ENCODE measurements at regions not wholly inside any gene's neighbourhood (a gene's known extent, or its start where the extent isn't known, plus 50 kb on each side); places are given as distances from the start of the nearest gene placed in this dataset.
A peak's percentile ranks its signal among the peaks of the same experiment; 100 is the strongest.

DNA sequence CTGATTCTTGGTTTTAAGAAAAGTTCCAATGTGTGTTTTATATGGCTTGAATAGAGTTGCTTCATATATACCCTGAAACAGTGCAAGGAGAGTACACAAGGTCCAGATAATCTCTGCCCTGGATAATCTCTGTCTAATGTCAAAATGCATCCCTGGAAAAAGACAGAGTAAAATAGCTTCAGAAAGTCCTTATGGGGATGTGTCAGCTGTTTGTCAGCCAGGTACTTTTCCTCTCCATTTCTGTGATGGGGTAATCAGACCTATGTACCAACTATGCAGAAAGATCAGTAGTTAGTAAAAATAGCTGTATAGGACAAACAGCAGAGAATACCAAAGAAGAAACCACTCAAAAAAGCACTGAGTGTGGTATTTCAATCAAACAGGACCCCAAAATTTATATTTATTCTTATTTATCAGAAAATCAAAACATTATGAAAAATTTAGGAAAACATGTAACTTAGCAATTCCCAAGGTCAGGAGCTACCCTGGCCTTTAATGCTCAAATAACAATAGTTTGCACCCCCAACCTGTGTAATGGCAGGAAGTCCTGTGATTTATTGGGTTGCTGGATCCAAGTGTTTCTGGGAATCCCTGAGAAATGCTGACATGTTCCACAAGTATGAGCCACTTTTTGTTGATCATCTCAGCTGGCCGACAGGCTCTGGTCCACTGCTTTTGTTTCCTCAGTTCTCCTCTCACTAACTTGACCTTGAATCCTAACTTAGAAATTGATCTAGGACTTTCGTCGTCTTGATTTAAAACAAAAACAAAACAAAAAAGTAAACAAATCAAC, 69.6 kb downstream of the MDH1 start:
- DNase-seq (ENCODE audit: low spot score), result no peak

- no peak for DNase-seq (ENCODE audit: low spot score)
Measured at GRCh38 chr2:63660060-63660459, 71.3 kb downstream of the MDH1 start.

DNA sequence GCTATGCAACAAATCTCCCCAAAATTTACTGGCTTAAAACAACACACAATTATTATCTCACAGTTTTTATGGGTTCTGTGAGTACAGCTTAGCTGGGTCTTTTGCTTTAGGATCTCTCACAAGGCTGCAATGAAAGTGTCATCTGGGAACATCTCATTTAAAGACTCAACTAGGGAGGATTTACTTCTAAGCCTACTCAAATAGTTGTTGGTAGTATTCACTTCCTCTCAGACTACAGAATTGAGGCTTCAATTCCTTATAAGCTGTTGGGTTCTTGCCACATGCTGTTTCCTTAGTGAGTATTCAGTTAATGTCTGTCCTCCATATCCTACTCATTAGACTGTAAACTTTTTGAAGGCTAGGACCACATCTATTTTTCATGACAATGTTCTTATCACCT, 72.3 kb downstream of the MDH1 start:
- DNase-seq (ENCODE audit: low spot score), result no peak

- DNase-seq (ENCODE audit: low spot score), result no peak
Measured at GRCh38 chr2:63662028-63662804, 73.5 kb downstream of the MDH1 start.

- no peak for DNase-seq (ENCODE audit: low spot score)
Measured at GRCh38 chr2:63663013-63663864, 74.5 kb downstream of the MDH1 start.

DNA sequence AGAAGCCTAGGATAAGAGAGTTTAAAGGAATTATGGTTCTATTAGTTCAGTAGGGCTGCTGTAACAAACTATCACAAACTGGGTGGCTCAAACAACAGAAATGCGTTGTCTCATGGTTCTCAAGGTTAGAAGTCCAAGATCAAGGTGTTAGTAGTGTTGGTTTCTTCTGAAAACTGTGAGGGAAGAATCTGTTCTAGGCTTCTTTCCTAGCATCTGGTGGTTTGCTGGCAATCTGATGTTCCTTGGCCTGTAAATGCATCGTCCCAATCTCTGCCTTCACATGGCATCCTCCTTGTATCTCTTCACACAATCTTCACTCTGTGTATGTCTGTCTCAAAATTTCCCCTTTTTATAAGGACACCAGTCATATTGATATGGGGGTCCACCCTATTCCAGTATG, 76.3 kb downstream of the MDH1 start:
- no peak for DNase-seq (ENCODE audit: low spot score)

GRCh38 chr2:63665846-63666475, 77.2 kb downstream of the MDH1 start:
- no peak for DNase-seq (ENCODE audit: low spot score)

DNA sequence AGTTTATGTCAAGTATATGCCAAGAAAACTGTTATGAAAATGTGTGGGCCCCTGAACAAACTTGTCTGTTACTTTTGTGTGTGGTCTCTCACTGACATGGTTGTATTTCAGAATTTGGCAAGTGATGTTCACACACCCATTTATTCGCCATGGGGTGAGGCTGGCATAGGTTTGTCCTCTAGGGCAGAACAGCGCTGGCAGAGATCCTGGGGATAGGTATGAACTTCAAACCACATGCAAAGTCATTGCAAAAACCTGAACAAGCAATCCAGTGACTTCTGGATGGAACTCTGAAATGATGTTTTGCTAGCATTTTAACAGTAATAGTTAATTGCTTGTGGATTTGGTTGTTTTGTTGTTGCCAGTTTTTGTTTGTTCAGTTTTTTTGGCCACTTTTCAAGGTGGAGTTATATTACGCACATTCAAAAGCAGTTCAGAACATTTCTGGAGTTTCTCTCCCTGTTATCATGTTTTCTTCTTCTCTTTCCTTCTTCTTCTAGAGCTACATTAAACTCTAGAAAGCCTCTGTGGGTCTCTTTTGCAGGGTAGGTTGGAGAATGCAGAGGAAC, 78.5 kb downstream of the MDH1 start:
- DNase-seq (ENCODE audit: low spot score), result no peak

GRCh38 chr2:63668000-63668399, 79.2 kb downstream of the MDH1 start:
- no peak for DNase-seq (ENCODE audit: low spot score)

DNA sequence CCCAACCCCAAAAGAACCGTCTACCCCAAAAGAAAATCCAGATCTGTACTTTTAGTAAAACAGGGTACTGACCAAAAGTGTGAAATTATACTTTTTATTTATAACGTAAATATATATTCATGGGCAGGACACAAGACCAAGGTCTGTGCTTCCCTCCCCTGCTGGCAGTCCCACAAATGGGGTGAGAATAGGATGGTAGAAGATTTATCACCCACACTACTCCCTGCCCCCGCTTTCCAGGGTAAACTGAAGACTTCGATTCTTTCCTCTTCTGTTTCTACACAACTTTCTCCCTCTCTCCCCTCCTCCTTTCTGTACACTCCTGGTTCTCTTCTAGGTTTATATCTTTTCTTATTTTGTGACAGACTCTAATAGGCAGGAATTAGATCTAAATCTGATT, 79.7 kb downstream of the MDH1 start:
- no peak for DNase-seq (ENCODE audit: low spot score)

- no peak for DNase-seq (ENCODE audit: low spot score)
Measured at GRCh38 chr2:63669596-63669995, 80.8 kb downstream of the MDH1 start.

DNA sequence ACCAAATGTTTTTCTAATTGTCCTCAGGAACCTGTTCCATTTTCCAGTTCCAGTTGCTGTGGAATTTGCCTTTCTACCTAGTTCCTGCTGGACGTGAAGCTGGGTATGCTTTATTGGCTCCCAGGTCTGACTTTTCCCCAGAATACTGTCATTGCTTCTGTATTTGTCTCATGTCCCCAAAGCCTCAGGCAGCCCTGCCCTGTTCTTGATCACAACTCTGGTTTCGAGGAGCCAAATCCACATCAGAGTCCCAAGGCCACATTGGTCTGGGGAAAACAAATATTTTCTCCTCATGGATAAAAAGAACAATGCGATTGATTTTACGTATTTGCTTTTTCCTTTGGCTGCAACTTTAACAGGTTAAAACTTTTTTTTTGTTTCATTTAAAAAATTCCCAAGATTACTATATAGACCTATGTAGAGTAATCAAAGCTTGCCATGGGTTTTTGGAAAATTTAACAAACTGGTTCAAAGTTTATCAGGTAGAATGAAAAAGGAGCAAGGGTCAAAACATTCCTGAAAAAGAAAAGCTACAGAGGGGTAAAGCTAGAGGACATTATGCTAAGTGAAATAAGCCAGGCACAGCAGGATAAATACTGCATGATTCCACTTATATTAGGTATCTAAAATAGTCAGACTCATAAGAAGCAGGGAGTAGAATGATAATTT, 85.2 kb downstream of the MDH1 start:
- no peak for DNase-seq (ENCODE audit: low spot score)

- no peak for DNase-seq (ENCODE audit: low spot score)
Measured at GRCh38 chr2:63675026-63675425, 86.3 kb downstream of the MDH1 start.

GRCh38 chr2:63676135-63676534, 87.4 kb downstream of the MDH1 start:
- DNase-seq (ENCODE audit: low spot score), result no peak

DNA sequence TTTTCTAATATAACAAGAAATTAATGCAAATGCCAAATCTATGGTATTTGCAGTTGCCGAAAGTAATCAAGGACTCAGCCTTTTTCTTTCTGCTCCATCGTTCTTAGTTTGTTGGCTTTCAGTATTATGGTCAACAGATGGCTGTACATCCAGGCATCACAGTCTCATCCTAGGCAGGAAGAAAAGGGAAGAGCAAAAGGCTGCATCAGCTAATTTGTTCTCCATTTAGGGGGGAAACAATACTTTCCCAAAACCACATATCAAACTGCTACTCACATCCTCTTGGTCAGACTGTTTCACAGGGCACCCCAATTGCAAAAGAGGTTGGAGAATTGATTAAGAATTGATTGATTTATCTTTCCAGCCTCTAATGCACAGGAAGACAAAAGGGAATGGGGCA, 89.3 kb downstream of the MDH1 start:
- no peak for DNase-seq (ENCODE audit: low spot score)

GRCh38 chr2:63678551-63678950, 89.8 kb downstream of the MDH1 start:
- DNase-seq (ENCODE audit: low spot score), result no peak

GRCh38 chr2:63679252-63679855, 90.6 kb downstream of the MDH1 start:
- DNase-seq (ENCODE audit: low spot score), result no peak

GRCh38 chr2:63680455-63680854, 91.7 kb downstream of the MDH1 start:
- no peak for DNase-seq (ENCODE audit: low spot score)

DNA sequence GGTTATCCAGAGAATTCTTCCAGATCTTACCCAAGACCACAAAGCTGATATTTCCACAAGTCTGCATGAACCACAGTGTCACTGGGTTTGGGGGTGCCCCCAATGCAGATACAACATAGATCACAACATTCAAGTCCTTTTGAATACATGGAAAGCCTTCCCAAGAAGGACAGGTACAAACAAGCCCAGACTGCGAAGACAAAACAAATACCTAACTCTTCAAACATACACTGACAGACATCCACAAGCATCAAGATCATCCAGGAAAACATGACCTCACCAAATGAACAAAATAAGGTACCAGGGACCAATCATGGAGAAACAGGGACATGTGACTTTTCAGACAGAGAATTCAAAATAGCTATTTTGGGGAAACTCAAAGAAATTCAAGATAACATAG, 93.1 kb downstream of the MDH1 start:
- no peak for DNase-seq (ENCODE audit: low spot score)

GRCh38 chr2:63692002-63692606, 103.3 kb downstream of the MDH1 start:
- DNase-seq (ENCODE audit: low spot score), result peak; percentile 31

All from activated CD4-positive, alpha-beta T cell treated with anti-CD3 and anti-CD28 coated beads, Interleukin-2, Interleukin-4, amounts not matched to agents 100 ng/mL and 50 ng/mL, durations not matched to agents 16 hours and 8 hours (primary cell).